ENCODE measurements at regions not wholly inside any gene's neighbourhood (a gene's known extent, or its start where the extent isn't known, plus 50 kb on each side); places are given as distances from the start of the nearest gene placed in this dataset.

DNA sequence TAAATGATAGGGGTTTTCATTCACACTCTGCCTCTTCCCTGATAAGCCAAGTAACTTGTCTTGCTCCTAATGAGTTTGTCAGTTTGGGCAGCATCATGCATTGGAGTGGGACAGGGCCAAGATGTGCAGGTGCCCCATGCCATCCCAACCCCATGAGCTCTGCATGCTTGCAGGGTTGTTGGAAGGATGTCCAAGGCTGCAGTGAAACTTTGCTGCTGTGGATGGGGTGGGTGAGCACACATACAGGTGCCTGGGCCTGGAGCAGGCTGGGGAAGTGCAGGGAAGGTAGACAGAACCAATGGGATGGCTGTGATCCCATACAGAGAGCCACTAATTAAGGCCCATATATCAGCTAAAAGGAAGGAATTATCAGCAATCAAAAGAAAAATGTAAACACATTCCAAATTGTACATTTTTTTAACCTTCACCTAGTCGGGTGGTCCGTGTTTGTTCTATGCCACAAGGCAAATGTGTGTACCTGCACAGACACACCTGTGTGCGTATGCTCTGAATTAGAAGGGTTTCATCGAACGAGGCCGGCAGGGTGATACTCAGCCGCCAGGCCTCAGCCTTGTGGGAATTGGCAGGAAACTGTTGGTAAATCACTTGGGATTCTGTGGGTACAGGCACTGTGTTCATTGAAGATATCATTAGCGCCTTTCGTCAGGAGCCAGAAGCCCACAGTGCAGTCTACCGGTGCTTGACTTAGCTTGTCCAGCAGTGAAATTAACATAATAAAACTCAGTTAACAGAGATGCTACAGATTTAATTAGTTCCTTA is 342.9 kb downstream of the MYCN start:
- no peaks in the 10 kb centered on the region for H3K36me3 ChIP-seq (ENCODE audit: insufficient read depth, low read length)
- no peaks in the 10 kb centered on the region for H3K9me3 ChIP-seq (ENCODE audit: insufficient read depth, low read depth, low read length)
- no peaks in the 10 kb centered on the region for H3F3A ChIP-seq (ENCODE audit: low read depth)
- no peak overlapping the region for H3K4me2 ChIP-seq (ENCODE audit: low read depth, low read length, poor library complexity, severe bottlenecking)
- no peaks in the 10 kb centered on the region for H3K9me2 ChIP-seq (replicated peaks; ENCODE audit: low read depth, low read length)
- H3K4me1 ChIP-seq (ENCODE audit: insufficient read depth, low read length, poor library complexity, severe bottlenecking): peaks cover 20% of the 10 kb centered on the region
- no peak overlapping the region for H3K4me3 ChIP-seq (ENCODE audit: low read length, poor library complexity, severe bottlenecking)
- H4K20me1 ChIP-seq (ENCODE audit: insufficient read depth, low read length, poor library complexity, severe bottlenecking): no peaks in the 10 kb centered on the region
- no peak overlapping the region for H2AFZ ChIP-seq (ENCODE audit: low read length)
- TF ChIP-seq, protein P1, sequence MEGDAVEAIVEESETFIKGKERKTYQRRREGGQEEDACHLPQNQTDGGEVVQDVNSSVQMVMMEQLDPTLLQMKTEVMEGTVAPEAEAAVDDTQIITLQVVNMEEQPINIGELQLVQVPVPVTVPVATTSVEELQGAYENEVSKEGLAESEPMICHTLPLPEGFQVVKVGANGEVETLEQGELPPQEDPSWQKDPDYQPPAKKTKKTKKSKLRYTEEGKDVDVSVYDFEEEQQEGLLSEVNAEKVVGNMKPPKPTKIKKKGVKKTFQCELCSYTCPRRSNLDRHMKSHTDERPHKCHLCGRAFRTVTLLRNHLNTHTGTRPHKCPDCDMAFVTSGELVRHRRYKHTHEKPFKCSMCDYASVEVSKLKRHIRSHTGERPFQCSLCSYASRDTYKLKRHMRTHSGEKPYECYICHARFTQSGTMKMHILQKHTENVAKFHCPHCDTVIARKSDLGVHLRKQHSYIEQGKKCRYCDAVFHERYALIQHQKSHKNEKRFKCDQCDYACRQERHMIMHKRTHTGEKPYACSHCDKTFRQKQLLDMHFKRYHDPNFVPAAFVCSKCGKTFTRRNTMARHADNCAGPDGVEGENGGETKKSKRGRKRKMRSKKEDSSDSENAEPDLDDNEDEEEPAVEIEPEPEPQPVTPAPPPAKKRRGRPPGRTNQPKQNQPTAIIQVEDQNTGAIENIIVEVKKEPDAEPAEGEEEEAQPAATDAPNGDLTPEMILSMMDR (conservative IDR thresholded peaks at IDR 0.05; ENCODE audit: low read length): no peak
- no peak for TF ChIP-seq EZH2phosphoT487 (IDR thresholded peaks at IDR 0.05; ENCODE audit: borderline replicate concordance)
- no peak overlapping the region for H3K9ac ChIP-seq (ENCODE audit: low read depth, low read length, poor library complexity, severe bottlenecking)
- H3K79me2 ChIP-seq (ENCODE audit: insufficient read depth, low read length): no peaks in the 10 kb centered on the region
- no peaks in the 10 kb centered on the region for H3K27me3 ChIP-seq (ENCODE audit: insufficient read depth, low read length, poor library complexity, severe bottlenecking)

DNA sequence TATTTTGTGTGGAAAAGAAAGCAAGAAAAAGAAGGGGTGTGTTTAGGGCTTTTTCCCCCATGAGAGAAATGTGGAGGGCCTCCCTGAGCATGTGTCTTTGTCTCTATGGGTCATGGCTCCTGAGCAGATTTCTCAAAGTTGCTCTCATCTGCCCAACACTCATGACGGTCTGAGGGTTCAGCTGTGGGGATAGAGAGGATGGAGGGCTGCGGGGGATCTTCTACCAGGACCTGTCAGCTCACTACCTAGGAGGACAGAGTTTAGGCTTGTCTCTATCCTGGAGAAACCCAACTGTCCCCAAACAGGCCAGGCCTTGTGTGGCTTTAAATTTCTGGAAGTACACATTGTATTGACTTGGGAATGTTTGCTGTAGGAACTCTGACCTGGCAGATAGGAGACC is 342.2 kb downstream of the MYCN start:
- no peaks in the 10 kb centered on the region for H3K27me3 ChIP-seq (ENCODE audit: insufficient read depth, low read length, poor library complexity, severe bottlenecking)
- peaks cover 22% of the 10 kb centered on the region for H3K4me1 ChIP-seq (ENCODE audit: insufficient read depth, low read length, poor library complexity, severe bottlenecking)
- no peaks in the 10 kb centered on the region for H3K9me2 ChIP-seq (replicated peaks; ENCODE audit: low read depth, low read length)
- no peak overlapping the region for H3K4me3 ChIP-seq (ENCODE audit: low read length, poor library complexity, severe bottlenecking)
- no peaks in the 10 kb centered on the region for H3K36me3 ChIP-seq (ENCODE audit: insufficient read depth, low read length)
- no peaks in the 10 kb centered on the region for H3F3A ChIP-seq (ENCODE audit: low read depth)
- no peak overlapping the region for H3K9ac ChIP-seq (ENCODE audit: low read depth, low read length, poor library complexity, severe bottlenecking)
- no peaks in the 10 kb centered on the region for H4K20me1 ChIP-seq (ENCODE audit: insufficient read depth, low read length, poor library complexity, severe bottlenecking)
- TF ChIP-seq EZH2phosphoT487 (IDR thresholded peaks at IDR 0.05; ENCODE audit: borderline replicate concordance): no peak
- TF ChIP-seq, protein P1 (conservative IDR thresholded peaks at IDR 0.05; ENCODE audit: low read length): no peak
- H2AFZ ChIP-seq (ENCODE audit: low read length): no peak overlapping the region
- no peaks in the 10 kb centered on the region for H3K9me3 ChIP-seq (ENCODE audit: insufficient read depth, low read depth, low read length)
- no peak overlapping the region for H3K4me2 ChIP-seq (ENCODE audit: low read depth, low read length, poor library complexity, severe bottlenecking)
- no peaks in the 10 kb centered on the region for H3K79me2 ChIP-seq (ENCODE audit: insufficient read depth, low read length)

DNA sequence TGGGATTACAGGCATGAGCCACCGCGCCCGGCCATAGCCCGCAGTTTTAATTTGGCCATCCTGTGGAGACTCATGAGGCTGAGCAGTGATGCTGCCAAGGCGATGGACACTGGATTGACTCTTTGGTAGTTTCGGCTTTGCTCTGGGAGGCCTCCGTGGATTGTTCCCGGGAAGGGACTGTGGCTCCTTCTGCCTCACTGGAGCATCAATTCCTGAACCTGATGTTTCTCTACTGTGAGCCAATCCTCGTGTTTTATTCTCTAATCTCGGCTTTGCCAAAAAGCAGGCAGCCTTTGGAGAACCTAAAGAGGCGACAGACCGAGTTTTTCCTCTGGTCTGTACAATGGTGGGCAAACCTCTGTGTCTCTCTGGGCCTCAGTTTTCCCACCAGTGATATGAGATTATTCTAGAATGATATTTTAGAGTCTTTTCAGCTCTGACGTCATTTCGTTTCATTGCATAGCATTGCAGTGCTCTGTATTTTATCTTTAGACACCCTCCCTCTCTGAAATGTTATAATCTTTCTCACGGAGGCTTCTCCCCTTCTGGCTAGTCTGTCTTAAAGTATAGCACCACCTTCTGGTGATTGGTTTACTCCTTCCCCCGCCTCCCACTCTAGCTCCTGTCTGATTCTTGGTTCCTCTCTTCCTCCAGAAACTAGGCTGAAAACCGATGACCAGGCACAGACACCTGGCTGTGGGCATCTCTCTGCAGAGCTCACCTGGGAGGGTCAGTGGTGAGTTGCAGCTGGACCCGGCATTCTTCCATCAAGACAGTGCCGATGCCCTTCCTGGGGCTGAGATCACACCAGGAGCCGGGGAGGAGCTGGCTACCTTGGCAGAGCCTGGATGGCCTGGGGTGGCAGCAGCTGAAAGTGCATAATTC is 341.3 kb downstream of the MYCN start:
- TF ChIP-seq, protein P1 (conservative IDR thresholded peaks at IDR 0.05; ENCODE audit: low read length): peak; percentile 76
- no peak for TF ChIP-seq EZH2phosphoT487 (IDR thresholded peaks at IDR 0.05; ENCODE audit: borderline replicate concordance)
- Histone ChIP-seq H3K4me2 (ENCODE audit: low read depth, low read length, poor library complexity, severe bottlenecking) (no peak overlapping the region), H3K4me1 (ENCODE audit: insufficient read depth, low read length, poor library complexity, severe bottlenecking) (peaks cover 22% of the 10 kb centered on the region), H3F3A (ENCODE audit: low read depth) (no peaks in the 10 kb centered on the region), H3K9me2 (replicated peaks; ENCODE audit: low read depth, low read length) (no peaks in the 10 kb centered on the region), H3K4me3 (ENCODE audit: low read length, poor library complexity, severe bottlenecking) (no peak overlapping the region), H3K79me2 (ENCODE audit: insufficient read depth, low read length) (no peaks in the 10 kb centered on the region), H4K20me1 (ENCODE audit: insufficient read depth, low read length, poor library complexity, severe bottlenecking) (no peaks in the 10 kb centered on the region), H2AFZ (ENCODE audit: low read length) (no peak overlapping the region; the same call in 1 of the 2 replicates), H3K36me3 (ENCODE audit: insufficient read depth, low read length) (no peaks in the 10 kb centered on the region), H3K27me3 (ENCODE audit: insufficient read depth, low read length, poor library complexity, severe bottlenecking) (no peaks in the 10 kb centered on the region), H3K9ac (ENCODE audit: low read depth, low read length, poor library complexity, severe bottlenecking) (no peak overlapping the region), H3K9me3 (ENCODE audit: insufficient read depth, low read depth, low read length) (no peaks in the 10 kb centered on the region)
